NCI-H187 (cell line): ENCODE measurements at regions not wholly inside any gene's neighbourhood (a gene's known extent, or its start where the extent isn't known, plus 50 kb on each side); places are given as distances from the start of the nearest gene placed in this dataset.

Source experiments
- DNase-seq, 2 experiments: peaks; one replicate each; lab custom pipeline; 2025; lab: John Stamatoyannopoulos, UW

DNA sequence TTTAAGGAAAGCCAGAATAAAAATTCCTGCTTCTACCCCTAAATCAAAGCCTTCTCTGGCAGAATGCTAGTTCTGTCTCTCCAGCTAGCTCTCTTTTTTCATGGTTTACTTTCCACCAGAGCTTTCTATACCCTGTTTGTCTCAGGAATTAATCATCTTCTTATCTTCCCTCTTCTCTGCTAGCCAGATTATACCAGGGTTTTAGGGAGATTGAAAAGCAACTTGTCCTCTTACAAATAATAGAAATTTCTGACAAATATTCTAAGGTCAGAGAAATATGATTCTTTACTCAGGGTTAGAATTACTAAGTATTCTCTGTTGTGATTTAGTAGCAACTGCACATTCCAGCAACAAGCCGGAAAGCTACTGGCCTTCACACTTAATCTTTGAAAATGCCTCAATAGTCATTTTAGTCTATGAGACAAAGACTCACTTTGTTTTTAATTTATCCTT lies 166.4 kb downstream of the TANC2 start:
- no peak for DNase-seq

DNA sequence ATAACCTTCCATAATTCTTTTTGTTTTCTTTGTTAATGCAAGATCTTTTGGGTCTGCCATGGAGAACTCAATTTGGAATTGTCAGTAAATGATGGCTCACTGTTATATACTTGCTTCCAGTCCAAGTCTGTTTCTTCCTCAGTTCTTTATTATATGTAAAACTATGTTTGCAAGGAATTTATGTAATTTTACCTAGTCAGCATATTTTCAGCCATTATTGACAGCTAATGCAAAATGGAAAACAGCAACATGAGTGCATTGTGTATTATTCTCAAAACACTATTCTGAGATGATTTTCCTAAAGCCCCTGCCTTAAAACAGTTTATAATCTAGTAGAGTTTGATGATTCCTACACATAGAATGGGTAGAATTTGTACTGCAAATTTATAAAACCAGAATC lies 167.5 kb downstream of the TANC2 start:
- DNase-seq = no peak

DNA sequence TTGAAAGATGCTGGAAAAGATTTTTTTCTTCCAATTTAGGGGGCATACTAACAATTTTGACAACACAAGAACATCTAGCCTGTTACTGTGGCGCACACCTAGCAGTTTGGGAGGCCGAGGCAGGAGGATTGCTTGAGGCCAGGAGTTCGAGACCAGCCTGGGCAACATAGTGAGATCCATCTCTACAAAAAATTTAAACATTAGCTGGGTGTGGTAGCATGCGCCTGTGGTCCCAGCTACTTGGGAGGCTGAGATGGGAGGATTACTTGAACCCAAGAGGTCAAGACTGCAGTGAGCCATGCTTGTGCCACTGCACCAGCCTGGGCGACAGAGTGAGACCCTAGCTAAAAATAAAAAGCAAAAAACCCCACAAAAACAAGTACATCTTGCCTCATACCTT lies 168.8 kb downstream of the TANC2 start:
- DNase-seq = no peak

DNA sequence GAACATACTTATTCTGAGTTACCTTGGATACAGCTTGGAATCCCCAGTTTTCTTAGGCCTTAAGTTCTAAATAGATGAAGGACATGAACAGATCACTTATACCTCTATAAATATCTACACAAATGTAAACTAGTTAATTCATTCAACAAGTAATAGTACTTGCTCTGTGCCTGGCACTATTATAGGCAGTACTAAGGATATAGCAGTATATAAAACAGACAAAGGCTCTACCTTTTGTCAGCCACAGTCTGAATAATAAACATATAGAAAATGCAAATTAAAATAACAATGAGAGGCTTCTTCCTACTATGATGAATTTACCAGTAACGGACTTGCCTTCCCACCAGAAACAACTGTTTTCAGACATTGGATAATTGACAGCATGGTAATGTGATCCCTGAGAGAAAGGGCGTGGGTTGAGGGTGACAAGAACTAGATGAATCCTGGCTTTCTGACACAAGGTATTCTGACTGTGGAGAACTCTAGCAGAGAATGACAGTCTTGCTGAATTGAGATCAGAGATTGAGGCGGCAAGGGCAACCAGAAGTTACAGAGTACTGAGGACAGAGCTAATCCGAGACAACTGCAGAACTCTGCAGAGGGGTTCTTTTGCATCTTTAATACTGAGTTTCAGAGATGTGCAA lies 170.5 kb downstream of the TANC2 start:
- no peak for DNase-seq

DNA sequence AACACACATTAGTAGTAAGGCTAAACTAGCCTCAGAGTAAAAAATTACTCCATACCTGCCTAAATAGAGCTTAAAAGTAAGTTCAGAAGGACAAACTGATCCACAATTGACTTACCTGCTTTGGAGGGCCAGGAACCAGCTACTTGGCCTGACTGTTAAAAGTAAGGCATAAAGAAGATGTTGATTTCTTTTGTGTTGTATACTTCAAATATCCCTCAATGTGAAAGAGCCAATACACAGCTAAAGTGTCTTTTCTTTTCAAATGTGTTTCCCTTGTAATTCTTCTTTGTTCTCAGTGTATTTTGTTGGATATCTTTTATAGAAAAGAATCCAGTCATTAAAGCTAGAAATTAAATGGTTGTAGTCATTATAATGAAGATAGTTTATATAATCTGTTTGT lies 171.1 kb downstream of the TANC2 start:
- DNase-seq = no peak

DNA sequence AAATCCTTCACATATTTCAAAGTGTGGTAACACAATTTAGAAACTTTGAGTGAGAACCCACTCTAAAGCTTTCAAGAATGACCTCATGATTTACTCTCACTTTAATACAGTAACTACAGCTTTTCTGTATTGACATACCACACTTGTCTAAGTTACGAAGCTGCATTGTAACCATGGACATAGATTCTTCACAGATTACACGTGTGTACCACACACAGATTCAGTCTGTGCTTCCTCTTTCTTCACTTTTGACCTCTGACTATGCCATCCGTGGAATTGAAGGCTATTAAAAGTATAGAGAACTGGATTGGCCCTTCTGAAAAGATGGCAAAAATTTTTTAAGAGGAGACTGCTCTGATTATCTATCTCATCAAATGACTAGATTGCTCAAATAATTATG lies 172.7 kb downstream of the TANC2 start:
- DNase-seq = no peak

DNA sequence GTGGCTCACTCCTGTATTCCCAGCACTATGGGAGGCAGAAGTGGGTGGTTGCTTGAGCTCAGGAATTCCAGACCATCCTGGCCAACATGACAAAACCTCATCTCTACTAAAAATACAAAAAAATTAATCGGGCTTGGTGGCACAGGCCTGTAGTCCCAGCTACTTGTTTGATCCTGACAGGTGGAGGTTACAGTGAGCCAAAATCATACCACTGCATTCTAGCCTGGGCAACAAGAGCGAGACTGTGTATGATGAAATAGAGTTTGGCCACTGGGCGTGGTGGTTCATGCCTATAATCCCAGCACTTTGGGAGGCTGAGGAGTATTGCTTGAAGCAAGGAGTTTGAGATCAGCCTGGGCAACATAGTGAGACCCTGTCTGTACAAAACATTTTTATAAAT lies 173.3 kb downstream of the TANC2 start:
- DNase-seq = no peak

DNA sequence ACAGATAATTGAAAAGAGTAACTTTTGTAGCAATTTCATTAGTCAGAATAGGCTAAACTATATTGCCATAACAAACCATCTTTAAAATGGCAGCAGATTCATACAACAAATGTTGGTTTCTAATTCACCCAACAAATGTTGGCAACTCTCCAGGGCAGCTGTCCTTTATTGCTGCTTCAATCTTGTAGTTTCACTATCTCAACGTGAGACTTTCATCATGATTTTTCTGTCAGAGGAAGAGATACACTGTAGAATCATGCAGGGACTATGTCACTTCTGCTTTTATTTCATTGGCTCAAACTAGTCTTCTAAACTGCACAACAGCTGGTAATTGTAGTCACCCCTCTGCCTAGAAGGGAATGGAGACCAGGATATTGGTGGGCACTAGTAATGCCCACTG lies 174.2 kb downstream of the TANC2 start:
- DNase-seq = no peak

DNA sequence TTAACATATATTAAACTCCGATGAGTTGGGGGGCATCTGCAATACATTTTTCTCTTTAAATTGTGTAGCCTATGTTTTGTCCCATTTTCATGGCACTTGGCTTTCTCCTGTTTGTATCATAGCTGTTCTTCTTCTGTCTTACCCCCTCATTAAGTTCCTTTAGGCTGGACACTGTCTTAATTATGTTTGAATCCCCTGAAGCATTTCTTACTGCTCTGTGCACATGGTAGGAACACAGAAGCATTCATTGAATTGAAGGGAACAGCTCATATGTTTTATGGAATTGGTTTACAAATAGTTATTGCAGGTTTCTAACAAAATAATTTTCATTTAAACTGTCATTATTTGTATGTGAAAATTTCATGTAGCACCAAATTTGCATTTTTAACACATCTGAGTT lies 176.8 kb downstream of the TANC2 start:
- no peak for DNase-seq

DNA sequence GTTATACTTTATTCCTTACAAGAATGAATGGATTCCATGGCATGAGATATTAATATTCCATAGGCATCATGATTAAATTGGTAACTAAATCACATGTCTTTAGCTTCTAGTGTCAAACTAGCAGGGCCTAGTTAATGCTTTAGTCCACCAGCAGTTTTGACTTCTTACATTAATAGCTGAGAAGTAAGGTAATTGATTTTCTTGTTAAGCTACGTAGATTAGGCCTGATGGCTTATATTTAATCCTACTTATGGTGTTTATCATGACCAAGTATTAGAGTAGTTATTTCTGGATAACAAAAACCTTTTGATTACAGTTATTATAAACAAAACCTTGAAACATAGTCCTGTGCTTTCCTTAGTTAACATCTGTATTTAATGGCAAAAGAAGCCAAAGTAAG lies 184.5 kb downstream of the TANC2 start:
- DNase-seq = no peak

DNA sequence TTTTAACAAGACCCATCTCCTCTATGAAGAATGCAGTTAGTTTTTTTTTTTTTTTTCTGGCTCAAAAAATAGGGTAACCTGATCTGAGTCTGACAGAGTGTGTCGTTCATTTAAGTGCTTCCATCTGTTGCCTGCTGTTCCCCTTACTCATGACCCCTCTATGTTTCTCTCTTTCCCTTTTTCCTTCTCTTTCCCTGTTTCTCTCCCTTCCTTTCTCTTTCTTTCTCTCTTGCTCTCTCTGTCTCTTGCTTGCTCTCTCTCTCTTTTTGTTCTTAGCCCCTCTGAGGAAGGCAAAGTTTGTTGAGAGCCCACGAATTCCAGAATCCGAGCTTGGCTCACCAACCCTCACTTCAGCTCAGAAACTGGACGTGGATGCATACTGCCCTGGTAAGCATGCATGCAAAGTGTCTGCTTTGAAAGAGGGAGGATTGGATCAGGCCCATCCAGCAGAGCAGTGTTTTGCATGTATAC lies 185.0 kb downstream of the TANC2 start:
- no peak for DNase-seq

DNA sequence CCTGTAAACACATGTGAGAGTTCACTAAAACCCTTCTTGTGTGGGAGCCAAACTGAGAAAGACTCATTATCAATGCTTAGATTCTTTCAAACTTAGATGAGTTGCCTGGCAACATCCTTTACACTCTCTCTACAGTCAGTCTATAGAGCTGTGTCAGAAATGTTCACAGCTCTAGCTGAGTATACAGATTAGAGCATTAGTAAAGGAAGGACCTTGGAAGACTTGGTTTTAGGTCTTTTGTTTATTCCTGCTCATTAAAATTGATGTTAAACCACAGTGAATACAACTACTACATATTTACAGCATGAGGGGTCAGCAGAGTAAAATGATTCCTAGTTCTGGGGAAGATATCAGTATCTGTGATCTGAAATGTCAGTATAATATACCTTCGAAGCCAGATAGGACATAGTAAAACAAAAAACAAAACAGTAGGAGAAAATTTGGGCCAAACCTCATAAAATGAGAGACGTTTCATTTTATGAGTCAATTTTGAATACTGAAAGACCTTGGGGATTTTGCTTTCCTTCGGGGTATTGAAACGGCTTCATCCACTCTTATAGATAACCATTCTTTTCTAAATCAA lies 186.0 kb downstream of the TANC2 start:
- DNase-seq = no peak

DNA sequence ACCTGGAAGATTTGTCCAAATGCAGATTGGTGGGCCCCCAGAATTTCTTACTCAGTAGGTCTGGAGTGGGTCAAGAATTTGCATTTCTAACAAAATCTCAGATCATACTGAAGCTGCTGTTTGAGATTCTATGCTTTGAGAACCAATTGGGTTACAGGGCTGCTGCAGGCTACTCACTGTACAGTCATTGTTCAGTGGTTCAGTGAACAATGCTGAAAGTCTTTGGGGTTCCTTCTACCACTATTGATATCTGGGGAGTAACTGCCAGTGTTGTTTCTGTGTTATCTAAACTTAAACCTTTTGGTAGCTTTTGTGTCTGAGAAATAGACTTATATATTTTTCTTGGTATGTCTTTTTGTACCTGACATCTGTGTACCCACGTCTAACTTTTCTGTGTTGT lies 187.5 kb downstream of the TANC2 start:
- no peak for DNase-seq

DNA sequence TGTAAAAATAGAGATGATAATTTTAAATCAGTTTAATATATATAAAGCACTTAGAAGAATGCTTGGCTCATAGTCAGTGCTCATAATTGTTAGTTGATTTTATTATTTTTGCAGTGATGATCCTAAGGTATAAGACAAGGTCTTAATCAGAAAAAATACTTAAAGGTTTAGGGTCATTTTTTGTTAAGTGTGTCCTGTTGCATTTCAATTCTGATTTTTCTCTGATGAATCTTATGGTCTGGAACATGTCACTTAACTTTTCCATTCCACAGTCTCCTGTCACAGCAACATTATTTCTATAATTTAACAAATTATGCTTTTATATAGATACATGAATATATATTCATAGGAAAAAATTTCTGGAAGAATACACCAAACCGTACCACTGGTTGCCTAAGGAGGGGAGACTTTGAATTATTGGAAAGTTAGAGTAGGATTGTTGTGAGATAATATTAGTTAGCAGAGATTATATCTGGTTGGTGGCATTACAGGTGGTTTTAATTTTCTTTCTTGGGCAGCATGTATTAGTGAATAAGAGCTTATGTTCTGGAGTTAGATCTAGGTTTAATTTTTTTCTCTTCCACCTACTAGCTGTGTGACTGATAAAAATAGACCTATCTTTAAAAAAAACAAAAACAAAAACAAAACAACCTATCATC lies 188.7 kb downstream of the TANC2 start:
- DNase-seq = no peak

DNA sequence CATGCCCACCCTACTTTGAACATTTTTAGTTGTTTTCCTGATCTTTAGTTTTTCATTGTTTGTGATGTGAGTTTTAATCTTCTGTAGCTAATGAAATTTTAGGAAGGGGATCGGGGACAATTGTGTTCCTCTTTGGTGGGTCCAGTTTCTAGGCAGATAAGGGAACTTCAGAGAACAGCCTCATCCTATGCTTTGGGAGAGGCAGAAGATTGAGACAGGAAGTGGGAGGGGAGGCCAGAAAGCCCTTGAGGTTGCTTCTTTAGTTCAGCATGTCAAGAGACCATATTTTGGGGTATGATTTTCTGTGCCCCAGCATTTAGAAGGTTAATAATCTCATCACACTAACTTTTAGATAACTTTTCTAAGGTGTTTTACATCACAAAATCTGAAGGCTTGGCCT lies 191.0 kb downstream of the TANC2 start:
- no peak for DNase-seq

DNA sequence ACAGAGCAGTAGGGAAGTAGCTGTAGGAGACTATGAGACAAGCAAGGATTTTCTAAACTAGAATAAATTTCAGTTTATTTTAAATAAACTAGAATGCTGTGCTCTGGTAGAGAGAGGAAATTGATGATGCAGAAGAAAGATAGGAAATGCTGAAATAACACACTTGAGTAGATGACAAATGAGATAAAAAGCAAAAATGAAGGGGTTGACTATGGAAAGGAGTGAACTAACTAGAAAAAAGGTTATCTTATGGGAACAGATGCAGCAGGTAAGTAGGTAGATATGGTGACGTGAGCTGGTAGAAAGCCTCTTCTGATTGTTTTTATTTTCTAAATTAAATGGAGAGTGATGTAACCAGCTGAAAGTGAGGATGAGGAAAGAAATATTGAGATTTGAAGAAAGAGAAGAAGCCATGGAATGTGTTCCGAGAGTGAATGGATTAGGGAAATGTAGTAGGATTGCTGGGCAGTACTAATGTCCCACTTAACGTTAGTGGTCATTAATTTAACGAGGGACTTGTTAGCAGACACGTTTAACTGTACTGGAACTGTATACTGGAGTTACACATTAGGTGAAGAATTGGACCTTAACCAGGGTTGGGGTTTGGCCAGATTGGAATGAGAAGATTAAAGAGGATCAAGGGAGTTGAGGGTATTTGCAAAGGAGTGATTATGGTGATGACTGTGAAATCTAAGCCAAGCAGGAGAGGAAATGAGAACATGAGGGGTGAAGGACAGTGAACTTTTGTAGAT lies 196.5 kb downstream of the TANC2 start:
- DNase-seq = no peak

DNA sequence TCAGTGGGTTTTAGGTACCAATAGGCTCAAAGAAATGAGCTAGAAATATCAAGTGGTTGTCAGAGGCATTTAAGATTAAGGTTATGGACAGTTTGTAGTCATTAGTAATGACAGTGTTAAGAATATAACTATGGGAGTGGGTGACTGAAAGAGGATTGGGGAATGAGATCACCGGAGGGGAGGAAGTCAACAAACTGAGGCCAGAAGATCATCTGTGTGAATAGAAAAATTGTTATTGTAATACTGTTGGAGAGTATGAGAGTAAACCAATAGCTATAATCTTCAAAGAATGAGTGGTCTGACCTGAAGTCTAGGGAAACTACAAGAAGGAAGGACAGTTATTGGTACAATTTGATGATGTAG lies 197.1 kb downstream of the TANC2 start:
- no peak for DNase-seq

DNA sequence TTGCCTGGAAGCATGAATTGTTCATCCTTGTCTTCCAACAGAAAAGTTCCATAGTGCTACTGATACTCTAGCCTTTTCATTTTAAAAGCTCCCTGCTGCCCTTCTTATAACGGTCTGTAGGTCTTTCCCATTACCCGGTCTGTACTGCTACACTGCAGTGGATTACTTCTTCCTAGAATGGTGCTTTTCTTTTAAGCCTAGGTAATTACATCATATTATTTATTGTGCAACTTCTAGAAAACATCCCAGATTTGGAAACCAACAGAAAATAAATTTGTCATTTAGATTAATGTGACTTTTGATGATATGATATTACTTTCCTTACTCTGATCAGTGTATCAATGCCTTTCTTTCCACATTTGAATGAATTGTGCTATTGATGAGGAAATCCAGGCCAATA lies 199.4 kb downstream of the TANC2 start:
- no peak for DNase-seq

DNA sequence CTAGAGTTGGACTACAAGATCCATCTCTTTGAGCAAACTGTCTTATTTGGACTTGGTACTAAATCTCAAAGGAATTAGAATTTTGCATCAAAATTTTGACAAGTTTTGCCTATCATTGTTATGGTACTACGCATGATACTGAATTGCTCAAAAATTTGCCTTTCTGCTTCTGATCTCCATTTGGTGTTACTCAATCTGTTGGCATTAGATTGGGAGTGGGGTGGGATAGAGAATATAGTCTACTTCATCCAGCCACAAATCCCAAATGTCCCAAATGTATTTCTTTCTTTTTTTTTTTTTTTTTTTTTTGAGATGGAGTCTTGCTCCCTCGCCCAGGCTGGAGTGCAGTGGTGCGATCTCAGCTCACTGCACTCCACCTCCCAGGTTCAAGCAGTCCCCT lies 204.8 kb downstream of the TANC2 start:
- DNase-seq = no peak

DNA sequence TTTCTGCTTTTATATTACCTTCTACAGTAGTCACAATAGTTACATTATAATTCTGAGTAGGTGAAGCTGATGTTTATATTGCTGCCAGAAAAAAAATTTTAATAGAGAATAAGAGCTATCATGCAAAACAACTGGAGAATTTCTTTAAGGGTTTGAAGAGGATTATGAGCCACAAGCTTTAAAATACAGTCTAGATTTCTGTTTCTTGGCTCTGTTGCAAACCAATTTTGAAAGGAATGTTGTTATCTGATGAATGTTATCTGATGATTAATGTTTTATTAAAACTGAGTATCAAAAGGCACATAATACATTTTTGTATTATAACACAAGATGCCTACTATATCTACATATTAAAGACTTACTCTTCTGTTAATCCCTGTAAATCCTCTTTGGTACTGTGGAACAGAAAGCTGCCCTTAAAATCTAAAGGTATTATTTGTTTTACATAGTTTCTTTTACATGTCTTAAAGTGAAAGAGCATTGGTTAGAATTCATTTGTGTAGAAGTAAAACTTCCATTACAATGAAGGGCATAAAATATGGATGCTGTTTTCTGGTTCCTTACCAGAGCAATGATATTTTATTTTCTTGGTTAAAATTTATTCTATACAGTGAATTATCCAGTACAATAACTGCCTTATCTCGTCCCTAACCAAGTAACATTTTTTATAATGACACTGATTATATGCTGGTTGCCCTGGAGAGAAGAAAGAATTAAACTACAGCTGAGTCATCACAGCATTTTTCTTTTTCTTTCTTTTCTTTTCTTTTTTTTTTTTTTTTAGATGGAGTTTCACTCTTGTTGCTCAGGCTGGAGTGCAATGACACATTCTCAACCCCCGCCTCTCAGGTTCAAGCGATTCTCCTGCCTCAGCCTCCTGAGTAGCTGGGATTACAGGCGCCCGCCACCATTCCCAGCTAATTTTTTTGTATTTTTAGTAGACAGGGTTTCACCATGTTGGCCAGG lies 205.7 kb downstream of the TANC2 start:
- no peak for DNase-seq

DNA sequence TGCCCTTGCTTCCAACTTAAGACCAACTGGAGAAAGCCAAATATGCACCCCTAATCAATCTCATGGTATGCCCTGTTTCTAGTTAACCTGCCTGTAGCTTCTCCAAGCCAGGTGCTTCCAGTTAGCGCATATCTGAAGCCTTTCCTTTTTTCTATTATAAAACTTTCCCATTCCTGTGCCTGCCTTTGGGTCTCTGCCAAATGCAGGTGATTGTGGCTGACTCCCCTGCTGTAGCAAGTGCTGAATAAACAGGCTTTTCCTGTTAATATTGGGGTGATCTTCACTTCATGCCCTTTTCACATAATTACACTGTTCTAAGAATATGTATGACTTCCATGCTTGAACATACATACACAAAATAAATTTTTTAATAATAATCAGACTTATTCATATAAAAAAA lies 207.4 kb downstream of the TANC2 start:
- DNase-seq = no peak

DNA sequence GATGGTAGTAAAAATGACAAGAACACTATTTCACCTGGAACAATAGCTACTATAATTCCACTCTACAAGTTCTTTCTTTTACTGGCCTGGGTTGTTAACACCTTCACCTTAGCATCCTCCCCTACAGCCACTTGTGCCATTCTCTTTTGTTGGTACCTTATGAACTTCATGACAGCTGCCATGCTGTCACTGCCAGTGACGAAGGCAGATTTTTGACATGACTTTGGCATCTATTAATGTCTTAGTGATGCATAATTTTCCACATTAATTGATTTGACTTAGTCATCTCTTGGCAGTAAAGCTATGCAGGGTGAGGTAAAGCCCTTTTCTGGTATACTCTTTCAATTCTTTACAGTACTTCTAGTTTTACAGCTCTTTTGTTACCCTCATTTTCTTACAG lies 207.9 kb downstream of the TANC2 start:
- no peak for DNase-seq
